ENCODE measurements at regions not wholly inside any gene's neighbourhood (a gene's known extent, or its start where the extent isn't known, plus 50 kb on each side); places are given as distances from the start of the nearest gene placed in this dataset.
A peak's percentile ranks its signal among the peaks of the same experiment; 100 is the strongest.

DNA sequence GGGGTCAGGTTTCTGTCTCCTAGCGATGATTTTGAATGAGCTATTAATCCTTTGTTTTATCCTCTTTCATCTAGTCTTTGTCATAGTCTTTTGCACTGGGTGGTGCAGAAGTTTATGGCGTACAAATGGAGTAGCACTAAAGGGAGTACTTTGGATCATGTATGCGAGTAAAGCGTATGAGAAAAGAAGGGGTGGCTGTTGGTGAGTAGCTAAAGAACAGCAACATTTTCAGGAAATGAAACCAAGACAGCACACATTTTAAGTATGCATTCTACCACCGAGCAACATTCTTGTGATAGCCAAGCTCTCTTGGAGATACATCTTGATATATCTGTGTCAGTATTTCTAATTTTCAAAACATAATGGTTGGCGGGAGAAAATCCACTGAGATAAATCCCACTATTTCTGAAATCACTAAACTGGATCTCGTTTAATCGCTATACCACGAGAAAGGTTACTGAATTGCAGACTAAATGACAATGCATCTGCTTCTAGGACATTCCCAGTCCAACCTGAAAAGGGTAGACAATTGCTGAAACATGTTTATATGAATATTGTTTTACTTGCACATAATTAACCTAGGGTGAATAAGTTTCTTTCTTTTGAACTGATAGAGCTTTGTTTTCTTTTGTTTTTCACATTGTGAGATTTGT is 196.1 kb downstream of the TRIM27 start:
- H3K27ac ChIP-seq (replicated peaks; ENCODE audit: low read length): no peak overlapping the region
- H3K4me2 ChIP-seq (ENCODE audit: insufficient read depth, low read length, poor library complexity, severe bottlenecking): no peak overlapping the region
- H2BK12ac ChIP-seq (ENCODE audit: low read length): no peak overlapping the region
- H3K4ac ChIP-seq (ENCODE audit: low read length): no peak overlapping the region
- H2AK5ac ChIP-seq (ENCODE audit: low read depth, low read length): no peak overlapping the region
- no CpG with 5 or more reads among the region's 9 CpGs for WGBS, 2 donors (ENCODE audit: extremely low coverage in 2 of 2, insufficient read length in 2 of 2, insufficient replicate concordance in 1 of 2)
- no peak for DNase-seq (ENCODE audit: low spot score)
- no peak overlapping the region for H3K18ac ChIP-seq (ENCODE audit: low read length)
- no peaks in the 10 kb centered on the region for H3K79me1 ChIP-seq (ENCODE audit: low read depth, low read length)
- H3K14ac ChIP-seq (ENCODE audit: low read length): no peak overlapping the region
- no peak overlapping the region for H4K8ac ChIP-seq (ENCODE audit: low read depth, low read length)
- H3K4me1 ChIP-seq (ENCODE audit: control insufficient read depth in 2 of 2, insufficient read depth in 1 of 2, low read depth in 1 of 2, low read length in 2 of 2): no peaks in the 10 kb centered on the region
- H2BK5ac ChIP-seq (ENCODE audit: low read length): no peak overlapping the region
- no peak overlapping the region for H3K4me3 ChIP-seq (ENCODE audit: low read length in 2 of 2)
- no peak overlapping the region for H2AFZ ChIP-seq (ENCODE audit: low read length)
- no peaks in the 10 kb centered on the region for H3K36me3 ChIP-seq (replicated peaks in 1 of 2; ENCODE audit: control insufficient read depth in 2 of 2, insufficient read depth in 2 of 2, low read length in 2 of 2)
- H3K9me3 ChIP-seq (replicated peaks in 1 of 2; ENCODE audit: control insufficient read depth in 2 of 2, insufficient read depth in 1 of 2, low read depth in 1 of 2, low read length in 2 of 2): no peaks in the 10 kb centered on the region
- H2BK120ac ChIP-seq (ENCODE audit: low read depth, low read length): no peak overlapping the region
- H4K91ac ChIP-seq (ENCODE audit: low read depth, low read length, poor library complexity): no peak overlapping the region
- H2BK15ac ChIP-seq (ENCODE audit: low read length): no peak overlapping the region
- H3K27me3 ChIP-seq (ENCODE audit: control insufficient read depth in 3 of 3, insufficient read depth in 3 of 3, low read depth in 1 of 3, low read length in 3 of 3): peaks cover 0 to 29% (median 17%) of the 10 kb centered on the region in 3 experiments
- no peak overlapping the region for H3K23ac ChIP-seq (ENCODE audit: low read depth, low read length, poor library complexity)
- H3K9ac ChIP-seq (ENCODE audit: low read depth, low read length, poor library complexity): no peak overlapping the region

- no peak overlapping the region for H3K27ac ChIP-seq (replicated peaks; ENCODE audit: low read length)
- whole genome bisulfite sequencing, 2 donors (ENCODE audit: extremely low coverage in 2 of 2, insufficient read length in 2 of 2, insufficient replicate concordance in 1 of 2): no CpG with 5 or more reads among the region's 24 CpGs
- no peak for DNase-seq (ENCODE audit: low spot score)
Measured at GRCh38 chr6:28729501-28730402, 194.0 kb downstream of the TRIM27 start.

GRCh38 chr6:28732052-28732451 is 191.7 kb downstream of the TRIM27 start:
- H3K4ac ChIP-seq (ENCODE audit: low read length): no peak overlapping the region
- no CpG with 5 or more reads among the region's 5 CpGs for WGBS, 2 donors (ENCODE audit: extremely low coverage in 2 of 2, insufficient read length in 2 of 2, insufficient replicate concordance in 1 of 2)
- no peak overlapping the region for H2BK120ac ChIP-seq (ENCODE audit: low read depth, low read length)
- H3K36me3 ChIP-seq (replicated peaks in 1 of 2; ENCODE audit: control insufficient read depth in 2 of 2, insufficient read depth in 2 of 2, low read length in 2 of 2): no peaks in the 10 kb centered on the region
- H4K8ac ChIP-seq (ENCODE audit: low read depth, low read length): no peak overlapping the region
- no peak overlapping the region for H3K4me3 ChIP-seq (ENCODE audit: low read length in 2 of 2)
- no peaks in the 10 kb centered on the region for H3K79me1 ChIP-seq (ENCODE audit: low read depth, low read length)
- H3K14ac ChIP-seq (ENCODE audit: low read length): no peak overlapping the region
- no peak overlapping the region for H2BK15ac ChIP-seq (ENCODE audit: low read length)
- H4K91ac ChIP-seq (ENCODE audit: low read depth, low read length, poor library complexity): no peak overlapping the region
- no peak overlapping the region for H3K23ac ChIP-seq (ENCODE audit: low read depth, low read length, poor library complexity)
- no peak overlapping the region for H3K9ac ChIP-seq (ENCODE audit: low read depth, low read length, poor library complexity)
- no peak overlapping the region for H3K4me2 ChIP-seq (ENCODE audit: insufficient read depth, low read length, poor library complexity, severe bottlenecking)
- no peak for DNase-seq (ENCODE audit: low spot score)
- no peak overlapping the region for H3K27ac ChIP-seq (replicated peaks; ENCODE audit: low read length)
- H2AK5ac ChIP-seq (ENCODE audit: low read depth, low read length): no peak overlapping the region
- H2BK12ac ChIP-seq (ENCODE audit: low read length): no peak overlapping the region
- no peak overlapping the region for H2BK5ac ChIP-seq (ENCODE audit: low read length)
- H3K9me3 ChIP-seq (replicated peaks in 1 of 2; ENCODE audit: control insufficient read depth in 2 of 2, insufficient read depth in 1 of 2, low read depth in 1 of 2, low read length in 2 of 2): no peaks in the 10 kb centered on the region
- no peak overlapping the region for H2AFZ ChIP-seq (ENCODE audit: low read length)
- H3K4me1 ChIP-seq (ENCODE audit: control insufficient read depth in 2 of 2, insufficient read depth in 1 of 2, low read depth in 1 of 2, low read length in 2 of 2): no peaks in the 10 kb centered on the region
- H3K18ac ChIP-seq (ENCODE audit: low read length): no peak overlapping the region
- H3K27me3 ChIP-seq (ENCODE audit: control insufficient read depth in 3 of 3, insufficient read depth in 3 of 3, low read depth in 1 of 3, low read length in 3 of 3): peaks cover 0 to 58% (median 35%) of the 10 kb centered on the region in 3 experiments

More at GRCh38 chr6:28729501-28730402, 194.0 kb downstream of the TRIM27 start:
- H4K8ac ChIP-seq (ENCODE audit: low read depth, low read length): no peak overlapping the region
- H3K18ac ChIP-seq (ENCODE audit: low read length): no peak overlapping the region
- no peak overlapping the region for H2BK12ac ChIP-seq (ENCODE audit: low read length)
- H3K4ac ChIP-seq (ENCODE audit: low read length): no peak overlapping the region
- H3K79me1 ChIP-seq (ENCODE audit: low read depth, low read length): no peaks in the 10 kb centered on the region
- H3K4me1 ChIP-seq (ENCODE audit: control insufficient read depth in 2 of 2, insufficient read depth in 1 of 2, low read depth in 1 of 2, low read length in 2 of 2): no peaks in the 10 kb centered on the region
- H2AK5ac ChIP-seq (ENCODE audit: low read depth, low read length): no peak overlapping the region
- peak overlapping the region; percentile 40 for H2AFZ ChIP-seq (ENCODE audit: low read length)
- no peak overlapping the region for H3K23ac ChIP-seq (ENCODE audit: low read depth, low read length, poor library complexity)
- H4K91ac ChIP-seq (ENCODE audit: low read depth, low read length, poor library complexity): no peak overlapping the region
- H3K9ac ChIP-seq (ENCODE audit: low read depth, low read length, poor library complexity): no peak overlapping the region
- no peak overlapping the region for H2BK120ac ChIP-seq (ENCODE audit: low read depth, low read length)
- H2BK5ac ChIP-seq (ENCODE audit: low read length): no peak overlapping the region
- H3K27me3 ChIP-seq (ENCODE audit: control insufficient read depth in 3 of 3, insufficient read depth in 3 of 3, low read depth in 1 of 3, low read length in 3 of 3): peaks cover 0 to 40% (median 17%) of the 10 kb centered on the region in 3 experiments
- no peaks in the 10 kb centered on the region for H3K36me3 ChIP-seq (replicated peaks in 1 of 2; ENCODE audit: control insufficient read depth in 2 of 2, insufficient read depth in 2 of 2, low read length in 2 of 2)
- no peak overlapping the region for H3K14ac ChIP-seq (ENCODE audit: low read length)
- peak overlapping the region; percentile 55 for H3K4me2 ChIP-seq (ENCODE audit: insufficient read depth, low read length, poor library complexity, severe bottlenecking)
- H3K9me3 ChIP-seq (replicated peaks in 1 of 2; ENCODE audit: control insufficient read depth in 2 of 2, insufficient read depth in 1 of 2, low read depth in 1 of 2, low read length in 2 of 2): no peaks in the 10 kb centered on the region
- no peak overlapping the region for H2BK15ac ChIP-seq (ENCODE audit: low read length)
- peak overlapping the region; percentile 59 to 77 for H3K4me3 ChIP-seq (ENCODE audit: low read length in 2 of 2)

GRCh38 chr6:28734443-28734959 is 189.3 kb downstream of the TRIM27 start:
- no peak overlapping the region for H3K23ac ChIP-seq (ENCODE audit: low read depth, low read length, poor library complexity)
- no peak overlapping the region for H3K18ac ChIP-seq (ENCODE audit: low read length)
- H3K4me3 ChIP-seq (ENCODE audit: low read length in 2 of 2): no peak overlapping the region
- H4K8ac ChIP-seq (ENCODE audit: low read depth, low read length): no peak overlapping the region
- H4K91ac ChIP-seq (ENCODE audit: low read depth, low read length, poor library complexity): no peak overlapping the region
- H2BK15ac ChIP-seq (ENCODE audit: low read length): no peak overlapping the region
- H3K9me3 ChIP-seq (replicated peaks in 1 of 2; ENCODE audit: control insufficient read depth in 2 of 2, insufficient read depth in 1 of 2, low read depth in 1 of 2, low read length in 2 of 2): peaks cover 4 to 8% of the 10 kb centered on the region in 2 donors
- H3K14ac ChIP-seq (ENCODE audit: low read length): no peak overlapping the region
- H2AK5ac ChIP-seq (ENCODE audit: low read depth, low read length): no peak overlapping the region
- H2AFZ ChIP-seq (ENCODE audit: low read length): no peak overlapping the region
- H3K36me3 ChIP-seq (replicated peaks in 1 of 2; ENCODE audit: control insufficient read depth in 2 of 2, insufficient read depth in 2 of 2, low read length in 2 of 2): no peaks in the 10 kb centered on the region
- H2BK12ac ChIP-seq (ENCODE audit: low read length): no peak overlapping the region
- H3K4ac ChIP-seq (ENCODE audit: low read length): no peak overlapping the region
- H2BK120ac ChIP-seq (ENCODE audit: low read depth, low read length): no peak overlapping the region
- WGBS, 2 donors (ENCODE audit: extremely low coverage in 2 of 2, insufficient read length in 2 of 2, insufficient replicate concordance in 1 of 2): no CpG with 5 or more reads among the region's 15 CpGs
- no peak overlapping the region for H3K4me2 ChIP-seq (ENCODE audit: insufficient read depth, low read length, poor library complexity, severe bottlenecking)
- no peaks in the 10 kb centered on the region for H3K79me1 ChIP-seq (ENCODE audit: low read depth, low read length)
- H3K9ac ChIP-seq (ENCODE audit: low read depth, low read length, poor library complexity): no peak overlapping the region
- DNase-seq (ENCODE audit: low spot score): no peak
- H2BK5ac ChIP-seq (ENCODE audit: low read length): no peak overlapping the region
- peaks cover 6 to 77% (median 53%) of the 10 kb centered on the region in 3 experiments for H3K27me3 ChIP-seq (ENCODE audit: control insufficient read depth in 3 of 3, insufficient read depth in 3 of 3, low read depth in 1 of 3, low read length in 3 of 3)
- H3K4me1 ChIP-seq (ENCODE audit: control insufficient read depth in 2 of 2, insufficient read depth in 1 of 2, low read depth in 1 of 2, low read length in 2 of 2): no peaks in the 10 kb centered on the region
- H3K27ac ChIP-seq (replicated peaks; ENCODE audit: low read length): no peak overlapping the region

All from neuronal stem cell (in vitro differentiated cells).